GM19035 (cell line): ENCODE measurements at regions not wholly inside any gene's neighbourhood (a gene's known extent, or its start where the extent isn't known, plus 50 kb on each side); places are given as distances from the start of the nearest gene placed in this dataset.

Experiments
- ATAC-seq: cut with Tn5 transposase; IDR thresholded peaks from one replicate; pipeline ENCODE4 v1.9.1; 2021; ENCODE audit not compliant: unreplicated experiment

DNA sequence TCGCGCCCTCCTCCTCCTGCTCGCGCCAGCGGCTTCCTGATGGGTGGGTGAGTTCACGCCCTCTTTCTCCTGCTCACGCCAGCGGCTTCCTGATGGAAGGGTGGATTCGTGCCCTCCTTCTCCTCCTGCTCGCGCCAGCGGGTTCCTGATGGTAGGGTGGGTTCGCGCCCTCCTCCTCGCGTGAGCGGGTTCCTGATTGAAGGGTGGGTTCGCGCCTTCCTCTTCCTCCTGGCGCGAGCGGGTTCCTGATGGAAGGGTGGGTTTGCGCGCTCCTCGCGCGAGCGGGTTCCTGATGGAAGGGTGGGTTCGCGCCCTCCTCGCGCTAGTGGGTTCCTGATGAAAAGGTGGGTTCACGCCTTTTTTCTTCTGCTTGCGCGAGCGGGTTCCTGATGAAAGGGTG lies 62.0 kb upstream of the MGAT5 start:
- no peak for ATAC-seq

DNA sequence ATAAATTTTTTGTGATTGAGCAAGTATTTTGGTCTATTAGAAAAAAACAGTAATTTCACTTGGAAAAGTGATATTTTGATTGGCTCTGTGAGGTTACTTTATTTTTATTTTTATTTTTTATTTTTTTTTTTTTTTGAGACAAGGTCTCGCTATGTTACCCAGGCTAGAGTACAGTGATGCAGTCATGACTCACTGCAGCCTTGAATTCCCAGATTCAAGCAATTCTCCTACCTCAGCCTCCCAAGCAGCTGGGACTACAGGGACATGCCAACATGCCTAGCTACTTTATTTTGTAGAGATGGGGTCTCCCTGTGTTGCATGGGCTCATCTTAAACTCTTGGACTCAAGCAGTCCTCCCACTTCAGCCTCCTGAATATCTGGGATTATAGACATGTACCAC lies 60.9 kb upstream of the MGAT5 start:
- no peak for ATAC-seq

DNA sequence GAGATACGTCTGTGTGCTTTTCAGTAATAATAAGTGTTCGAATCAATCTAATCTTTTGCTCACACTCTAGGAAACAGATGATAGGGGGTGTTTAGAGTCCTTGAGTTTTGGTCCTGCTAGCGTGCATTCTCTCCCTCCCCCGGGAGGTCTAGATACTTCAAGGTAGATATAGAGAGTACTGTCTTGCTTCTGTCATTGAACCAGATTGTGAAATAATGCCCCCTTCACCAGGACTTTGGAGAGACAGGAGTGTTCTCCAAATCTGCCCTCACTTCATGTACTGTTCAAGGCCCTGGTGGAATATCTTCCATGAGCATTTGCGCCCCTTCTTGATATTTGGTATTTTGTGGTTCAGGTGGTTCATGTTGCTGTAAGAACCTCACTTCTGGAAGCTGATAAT lies 59.4 kb upstream of the MGAT5 start:
- ATAC-seq, result no peak

GRCh38 chr2:134195341-134195740 lies 58.5 kb upstream of the MGAT5 start:
- ATAC-seq, result no peak

- ATAC-seq, result no peak
Measured at GRCh38 chr2:134197445-134197844, 56.4 kb upstream of the MGAT5 start.

GRCh38 chr2:134198006-134198634 lies 55.8 kb upstream of the MGAT5 start:
- ATAC-seq, result no peak

DNA sequence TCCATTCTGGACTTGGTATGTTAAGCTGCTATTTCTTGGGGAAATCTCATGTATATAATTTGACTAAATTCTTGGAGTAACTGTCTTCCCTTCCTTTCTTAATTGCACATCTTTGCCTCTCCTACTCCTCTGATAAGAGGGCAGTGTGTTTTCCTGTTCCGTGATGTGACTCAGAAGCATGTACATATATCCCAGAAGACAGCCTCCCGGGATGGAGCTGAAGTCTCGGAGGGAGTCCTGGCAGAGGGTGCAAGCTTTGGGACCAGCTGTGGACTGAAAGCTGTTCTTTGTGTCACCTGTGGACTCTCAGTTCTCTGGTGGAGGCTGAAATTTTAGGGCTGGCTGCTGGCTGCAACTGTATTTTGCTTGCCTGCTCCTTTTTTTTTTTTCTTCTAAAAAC lies 54.7 kb upstream of the MGAT5 start:
- ATAC-seq, result no peak

DNA sequence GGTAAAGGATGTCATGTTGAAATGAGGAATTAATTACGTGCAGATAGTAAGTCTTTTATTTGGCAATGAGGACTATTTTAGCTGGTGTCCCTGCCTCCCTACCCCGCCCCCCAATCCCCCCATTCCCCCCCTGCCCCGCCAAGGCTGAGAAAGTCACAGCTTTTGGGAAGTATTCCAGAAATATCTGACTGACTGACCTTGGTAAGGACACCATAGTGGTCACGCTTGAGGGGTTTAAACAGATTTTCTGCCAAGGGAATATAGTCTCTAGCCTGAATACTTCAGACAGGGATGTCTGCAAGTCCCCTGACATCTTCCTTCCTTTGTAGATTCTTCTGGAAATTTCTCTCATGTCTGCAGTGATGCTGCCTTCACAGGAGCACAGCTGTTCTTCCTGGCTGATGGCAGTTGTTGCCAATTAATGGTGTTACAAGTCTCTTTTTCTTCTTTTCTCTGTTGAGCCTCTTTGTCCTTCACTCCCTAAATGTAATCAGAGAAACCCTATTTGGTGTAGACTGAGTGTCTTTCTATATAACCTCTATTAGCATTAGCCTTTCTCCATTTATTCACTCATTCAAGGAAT lies 53.7 kb upstream of the MGAT5 start:
- ATAC-seq, result no peak

GRCh38 chr2:134201533-134201932 lies 52.3 kb upstream of the MGAT5 start:
- no peak for ATAC-seq

DNA sequence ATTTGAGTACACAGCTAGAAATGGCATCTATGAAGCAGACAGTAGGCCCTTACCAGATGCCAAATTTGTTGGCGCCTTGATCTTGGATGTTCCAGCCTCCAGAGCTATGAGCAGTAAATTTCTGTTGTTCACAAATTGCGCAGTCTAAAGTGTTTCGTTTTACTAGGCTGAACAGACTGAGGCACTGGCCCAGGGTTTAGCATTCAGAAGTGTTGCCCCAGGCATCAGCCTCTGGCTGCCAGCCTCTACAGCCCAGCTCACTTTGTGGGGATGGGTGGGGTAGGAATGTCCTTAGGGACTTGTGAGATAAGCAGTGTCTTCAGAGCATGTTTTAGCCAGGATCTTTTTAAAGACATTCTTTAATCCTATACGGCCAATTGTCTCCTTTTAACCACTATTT lies 51.5 kb upstream of the MGAT5 start:
- no peak for ATAC-seq

- ATAC-seq, result no peak
Measured at GRCh38 chr2:134203175-134203574, 50.7 kb upstream of the MGAT5 start.
